NCI-H526 (cell line): ENCODE measurements at regions not wholly inside any gene's neighbourhood (a gene's known extent, or its start where the extent isn't known, plus 50 kb on each side); places are given as distances from the start of the nearest gene placed in this dataset.

Experiments used
- DNase-seq, 2 experiments: peaks; one replicate each; lab custom pipeline; 2025; lab: John Stamatoyannopoulos, UW

GRCh38 chr14:22513066-22513812, 75.8 kb downstream of the DAD1 start:
- no peak for DNase-seq

- DNase-seq: no peak
Measured at GRCh38 chr14:22512106-22512814, 76.8 kb downstream of the DAD1 start.

GRCh38 chr14:22510527-22511110, 78.4 kb downstream of the DAD1 start:
- DNase-seq: no peak

- DNase-seq: no peak
Measured at GRCh38 chr14:22509751-22510300, 79.2 kb downstream of the DAD1 start.

GRCh38 chr14:22509036-22509709, 79.9 kb downstream of the DAD1 start:
- DNase-seq: no peak

- DNase-seq: no peak
Measured at GRCh38 chr14:22508662-22509035, 80.4 kb downstream of the DAD1 start.

- DNase-seq: no peak
Measured at GRCh38 chr14:22508150-22508457, 80.9 kb downstream of the DAD1 start.

GRCh38 chr14:22506778-22507351, 82.2 kb downstream of the DAD1 start:
- DNase-seq: no peak

- DNase-seq: no peak
Measured at GRCh38 chr14:22506378-22506710, 82.7 kb downstream of the DAD1 start.

GRCh38 chr14:22505697-22506377, 83.2 kb downstream of the DAD1 start:
- DNase-seq: no peak

- no peak for DNase-seq
Measured at GRCh38 chr14:22505309-22505696, 83.7 kb downstream of the DAD1 start.

- DNase-seq: no peak
Measured at GRCh38 chr14:22502551-22502950, 86.5 kb downstream of the DAD1 start.

GRCh38 chr14:22502007-22502406, 87.0 kb downstream of the DAD1 start:
- no peak for DNase-seq

GRCh38 chr14:22500954-22501726, 87.9 kb downstream of the DAD1 start:
- no peak for DNase-seq

- DNase-seq: no peak
Measured at GRCh38 chr14:22500525-22500924, 88.5 kb downstream of the DAD1 start.

- DNase-seq: no peak
Measured at GRCh38 chr14:22497671-22498093, 91.3 kb downstream of the DAD1 start.

- DNase-seq: no peak
Measured at GRCh38 chr14:22497144-22497423, 91.9 kb downstream of the DAD1 start.

GRCh38 chr14:22494486-22495135, 94.4 kb downstream of the DAD1 start:
- DNase-seq: no peak

GRCh38 chr14:22493753-22494152, 95.3 kb downstream of the DAD1 start:
- DNase-seq: no peak

GRCh38 chr14:22492622-22493542, 96.1 kb downstream of the DAD1 start:
- no peak for DNase-seq
